ENCODE measurements at regions not wholly inside any gene's neighbourhood (a gene's known extent, or its start where the extent isn't known, plus 50 kb on each side); places are given as distances from the start of the nearest gene placed in this dataset.

GRCh38 chr5:130550562-130550928 lies 614.5 kb downstream of the HINT1 start:
- TF ChIP-seq POLR2AphosphoS5 (IDR thresholded peaks at IDR 0.05) (no peak), CTCF (IDR thresholded peaks at IDR 0.05) (no peak), EP300 (IDR thresholded peaks at IDR 0.05; ENCODE audit: low read depth) (no peak)

All from transverse colon (tissue), 4 donors.